AG20443 (cell line): ENCODE measurements at regions not wholly inside any gene's neighbourhood (a gene's known extent, or its start where the extent isn't known, plus 50 kb on each side); places are given as distances from the start of the nearest gene placed in this dataset.

Experiments
- DNase-seq: peaks from one replicate; pipeline ENCODE4 v3.0.0; 2012; ENCODE audit warnings: low spot score, mixed read lengths

DNA sequence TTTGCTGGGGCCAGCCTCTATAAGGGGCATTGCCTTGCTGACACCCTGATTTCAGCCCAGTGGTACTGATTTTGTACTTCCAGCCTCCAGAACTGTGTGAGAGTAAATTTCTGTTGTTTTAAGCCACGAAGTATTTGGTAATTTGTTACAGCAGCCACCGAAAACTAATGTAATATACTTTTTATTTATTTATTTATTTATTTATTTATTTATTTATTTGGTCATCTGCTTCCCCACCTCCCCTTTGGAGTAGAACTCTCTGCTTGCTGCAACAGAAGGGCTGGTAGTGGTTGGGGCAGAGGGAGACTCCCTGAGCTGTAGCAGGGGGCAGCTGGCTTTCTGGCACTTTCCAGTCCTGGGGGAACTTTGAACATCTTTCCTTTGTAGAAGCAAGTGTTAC is 128.4 kb upstream of the RAG2 start:
- no peak for DNase-seq

DNA sequence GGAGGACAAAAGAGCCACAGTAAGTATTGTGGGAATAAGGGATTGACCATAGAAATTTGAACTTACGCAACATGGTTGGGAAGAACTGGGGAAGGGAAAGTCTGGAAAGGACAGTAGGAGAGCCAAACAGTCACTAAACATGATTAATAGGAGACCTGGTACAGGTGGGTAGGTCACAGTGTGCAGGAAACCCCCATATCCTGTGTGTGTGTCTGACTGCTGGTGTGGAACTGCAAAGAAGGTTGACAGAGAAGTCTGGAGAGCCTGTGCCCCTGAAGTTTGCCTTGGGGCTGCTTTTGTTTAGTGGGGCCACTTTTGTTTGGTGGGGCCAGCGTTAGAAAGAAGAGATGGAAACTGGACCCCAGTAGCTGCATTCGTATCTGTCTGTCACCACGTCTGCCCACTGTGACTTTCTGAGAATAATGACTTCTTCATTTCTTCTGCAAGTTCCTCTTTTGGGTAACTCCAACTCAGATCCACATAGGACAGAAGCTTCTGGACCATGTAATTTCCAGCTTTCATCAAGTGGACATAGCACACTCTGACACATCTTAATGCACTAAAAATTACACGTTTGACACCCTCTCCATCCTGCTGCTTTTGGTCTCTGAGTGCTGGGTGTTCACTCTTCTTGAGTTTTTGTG is 126.8 kb upstream of the RAG2 start:
- DNase-seq, result no peak

DNA sequence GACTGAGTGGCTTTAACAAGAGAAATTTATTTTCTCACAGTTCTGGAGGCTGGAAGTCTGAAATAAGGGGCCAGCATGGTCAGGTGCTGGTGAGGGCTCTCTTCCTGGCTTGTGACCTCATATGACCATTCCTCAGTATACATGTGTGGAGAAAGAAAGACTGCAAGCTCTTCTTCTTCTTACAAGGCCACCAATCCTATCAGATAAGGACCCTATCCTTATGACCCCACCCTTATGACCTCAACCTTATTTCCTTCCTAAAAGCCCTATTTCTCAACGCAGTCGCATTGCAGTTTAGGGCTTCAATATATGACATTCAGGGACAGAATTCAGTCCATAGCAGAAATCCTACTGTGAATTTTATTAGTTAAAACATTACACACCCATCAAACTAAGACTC is 124.4 kb upstream of the RAG2 start:
- no peak for DNase-seq

DNA sequence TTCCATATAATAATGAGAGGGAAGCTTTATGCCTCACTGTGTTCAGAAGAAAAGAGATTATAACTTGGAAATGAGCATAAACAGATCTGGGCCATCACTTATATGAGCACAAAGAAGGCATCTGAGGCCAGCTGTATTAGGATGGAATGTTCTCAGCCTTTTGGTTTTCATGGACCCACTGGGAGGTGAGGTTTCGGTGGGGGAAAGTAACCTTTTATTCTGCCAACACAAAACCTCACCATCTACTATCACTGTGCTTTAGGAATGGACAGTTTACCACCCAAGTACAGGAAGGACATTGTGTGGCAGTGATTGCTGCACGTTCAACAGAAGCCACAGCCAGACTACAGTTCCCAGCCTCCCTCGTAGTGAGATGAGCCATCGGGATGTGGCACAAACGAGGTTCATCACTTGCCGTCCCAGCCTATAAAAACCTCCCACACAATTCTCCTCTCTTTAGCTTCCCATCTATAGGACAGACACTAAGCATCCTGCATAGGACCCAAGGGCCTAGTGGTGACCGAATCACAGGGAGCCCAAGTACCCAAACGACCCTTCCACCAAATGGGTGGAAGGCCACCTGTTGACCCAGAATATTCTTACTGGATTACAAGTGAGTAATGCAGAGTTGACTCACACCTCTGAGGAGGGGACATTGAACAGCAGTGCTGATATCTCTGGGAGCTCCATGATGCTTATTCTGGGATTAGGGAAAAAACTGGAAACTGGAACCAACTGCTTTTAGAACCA is 121.5 kb upstream of the RAG2 start:
- DNase-seq, result no peak

DNA sequence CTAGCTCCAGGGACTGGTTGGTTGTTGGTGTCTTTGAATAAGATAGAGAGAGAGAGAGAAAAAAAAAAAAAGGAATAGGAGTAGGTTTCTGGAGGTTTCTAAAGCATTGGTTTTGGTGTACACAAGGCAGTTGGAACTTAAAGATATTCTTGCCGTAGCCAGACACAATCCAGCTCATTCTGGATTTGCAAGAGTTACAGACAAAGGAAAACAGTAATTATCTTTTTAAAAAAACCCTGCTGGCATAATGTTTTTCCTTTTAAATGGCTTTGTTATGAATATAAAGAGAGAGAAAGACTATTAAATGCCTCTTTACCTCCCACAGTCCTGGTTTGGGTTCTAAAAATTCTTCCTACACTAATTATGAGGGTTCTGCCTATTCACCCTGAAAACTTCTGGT is 120.4 kb upstream of the RAG2 start:
- no peak for DNase-seq

DNA sequence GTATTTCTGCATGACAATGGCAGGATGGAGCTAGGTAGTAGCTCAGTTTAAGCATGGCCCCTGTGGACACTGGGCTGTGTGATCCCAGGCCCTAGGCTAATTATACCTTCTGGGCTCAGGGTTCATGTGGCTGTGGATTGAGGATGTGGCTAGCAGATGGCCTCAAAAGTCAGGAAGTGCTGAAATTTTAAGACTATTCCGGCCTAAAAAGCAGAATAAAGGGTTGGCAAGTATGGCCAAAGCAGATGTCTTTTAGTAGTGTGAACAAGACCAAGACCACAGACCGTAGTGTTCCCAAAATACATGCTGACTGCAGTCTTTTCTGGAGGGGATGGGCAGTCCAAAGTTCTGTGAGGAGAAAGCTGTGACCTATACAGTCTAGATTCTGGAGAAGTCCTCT is 115.7 kb upstream of the RAG2 start:
- DNase-seq, result no peak

DNA sequence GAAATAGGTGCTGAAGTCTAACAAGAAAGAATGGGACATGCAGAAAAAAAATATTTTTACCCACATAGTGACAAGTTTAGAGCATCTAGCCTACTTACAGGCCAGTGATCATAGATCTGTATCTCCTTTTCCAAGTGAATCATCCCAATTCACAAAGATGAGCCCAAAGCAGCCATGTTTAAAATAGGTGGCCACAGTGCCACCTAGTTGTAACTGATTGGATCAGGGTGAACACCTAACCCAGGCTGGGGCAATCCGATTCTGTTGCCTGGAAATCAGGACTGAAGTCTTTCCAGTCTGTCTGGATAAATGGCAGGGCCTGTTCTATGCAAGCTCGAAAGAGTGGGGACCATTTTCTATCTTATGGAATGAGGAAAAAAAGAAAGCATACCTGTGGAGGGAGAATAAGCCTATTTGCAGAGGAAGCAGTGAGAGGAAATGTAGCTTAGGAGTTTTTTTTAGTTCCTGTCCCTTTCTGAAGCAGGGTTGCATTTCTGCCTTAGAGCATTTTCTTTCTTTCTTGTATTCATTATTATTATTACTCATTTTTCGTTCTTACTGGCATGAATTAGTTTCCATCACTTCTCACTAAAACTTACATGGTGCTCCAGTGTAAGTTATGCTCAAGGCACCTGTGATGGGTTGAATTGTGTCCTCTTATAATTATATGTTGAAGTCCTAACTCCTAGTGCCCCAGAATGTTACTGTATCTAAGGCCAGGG is 113.2 kb upstream of the RAG2 start:
- no peak for DNase-seq
